Esophagus squamous epithelium (tissue), 4 donors: ENCODE measurements at regions not wholly inside any gene's neighbourhood (a gene's known extent, or its start where the extent isn't known, plus 50 kb on each side); places are given as distances from the start of the nearest gene placed in this dataset.

Source experiments
- POLR2A ChIP-seq, 4 donors: fragments of 450-650 bp; IDR thresholded peaks; one replicate each; pipeline ENCODE4 v1.6.1; 2017; ENCODE audit warnings: antibody characterized with exemption in 4 of 4, mild to moderate bottlenecking in 4 of 4, moderate library complexity in 3 of 4
- TF ChIP-seq, protein P1 (sequence below), 6 experiments: fragments of 450-650 bp in 4 of 6; fragments of 200-600 bp in 2 of 6; sonication (generic) in 2 of 6; IDR thresholded peaks; one replicate each; pipeline ENCODE4 v1.5.1; 2016 to 2019; ENCODE audit warnings: antibody characterized with exemption in 6 of 6, mild to moderate bottlenecking in 4 of 6, moderate library complexity in 4 of 6

DNA sequence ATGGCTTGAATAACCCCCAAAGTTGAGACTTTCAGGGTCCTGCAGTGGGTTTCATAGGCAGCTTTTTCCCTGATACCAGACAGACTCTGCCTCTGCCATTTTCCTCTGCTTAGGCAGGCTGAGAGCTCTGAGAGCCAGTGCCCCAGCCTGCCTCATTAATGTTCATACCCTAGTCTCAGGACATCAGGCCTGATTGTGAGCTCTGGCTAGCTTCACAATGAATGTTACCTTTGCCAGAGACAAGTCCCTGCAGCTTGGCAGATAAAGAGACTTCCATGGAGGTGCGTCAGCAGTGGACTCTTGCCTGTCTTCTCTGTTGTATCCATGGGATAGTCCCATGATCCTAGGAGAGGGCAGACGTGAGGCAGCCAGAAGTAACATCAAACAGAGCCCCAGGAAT is 333.5 kb upstream of the TSPY4 start:
- TF ChIP-seq, protein P1, sequence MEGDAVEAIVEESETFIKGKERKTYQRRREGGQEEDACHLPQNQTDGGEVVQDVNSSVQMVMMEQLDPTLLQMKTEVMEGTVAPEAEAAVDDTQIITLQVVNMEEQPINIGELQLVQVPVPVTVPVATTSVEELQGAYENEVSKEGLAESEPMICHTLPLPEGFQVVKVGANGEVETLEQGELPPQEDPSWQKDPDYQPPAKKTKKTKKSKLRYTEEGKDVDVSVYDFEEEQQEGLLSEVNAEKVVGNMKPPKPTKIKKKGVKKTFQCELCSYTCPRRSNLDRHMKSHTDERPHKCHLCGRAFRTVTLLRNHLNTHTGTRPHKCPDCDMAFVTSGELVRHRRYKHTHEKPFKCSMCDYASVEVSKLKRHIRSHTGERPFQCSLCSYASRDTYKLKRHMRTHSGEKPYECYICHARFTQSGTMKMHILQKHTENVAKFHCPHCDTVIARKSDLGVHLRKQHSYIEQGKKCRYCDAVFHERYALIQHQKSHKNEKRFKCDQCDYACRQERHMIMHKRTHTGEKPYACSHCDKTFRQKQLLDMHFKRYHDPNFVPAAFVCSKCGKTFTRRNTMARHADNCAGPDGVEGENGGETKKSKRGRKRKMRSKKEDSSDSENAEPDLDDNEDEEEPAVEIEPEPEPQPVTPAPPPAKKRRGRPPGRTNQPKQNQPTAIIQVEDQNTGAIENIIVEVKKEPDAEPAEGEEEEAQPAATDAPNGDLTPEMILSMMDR (IDR thresholded peaks at IDR 0.05): no peak
- TF ChIP-seq POLR2A (IDR thresholded peaks at IDR 0.05): no peak
